GM04504 (cell line): ENCODE measurements at regions not wholly inside any gene's neighbourhood (a gene's known extent, or its start where the extent isn't known, plus 50 kb on each side); places are given as distances from the start of the nearest gene placed in this dataset.
"Not testable (repeated sequence)": the region's sequence is repeated elsewhere in the genome, so short reads cannot be mapped to it uniquely, and the experiment has no call there.

Experiments used
- DNase-seq: peaks from one replicate; pipeline ENCODE4 v3.0.0-alpha.2; 2012; ENCODE audit warnings: low read depth

GRCh38 chr4:11843340-11843739 lies 414.6 kb upstream of the HS3ST1 start:
- DNase-seq, result no peak

DNA sequence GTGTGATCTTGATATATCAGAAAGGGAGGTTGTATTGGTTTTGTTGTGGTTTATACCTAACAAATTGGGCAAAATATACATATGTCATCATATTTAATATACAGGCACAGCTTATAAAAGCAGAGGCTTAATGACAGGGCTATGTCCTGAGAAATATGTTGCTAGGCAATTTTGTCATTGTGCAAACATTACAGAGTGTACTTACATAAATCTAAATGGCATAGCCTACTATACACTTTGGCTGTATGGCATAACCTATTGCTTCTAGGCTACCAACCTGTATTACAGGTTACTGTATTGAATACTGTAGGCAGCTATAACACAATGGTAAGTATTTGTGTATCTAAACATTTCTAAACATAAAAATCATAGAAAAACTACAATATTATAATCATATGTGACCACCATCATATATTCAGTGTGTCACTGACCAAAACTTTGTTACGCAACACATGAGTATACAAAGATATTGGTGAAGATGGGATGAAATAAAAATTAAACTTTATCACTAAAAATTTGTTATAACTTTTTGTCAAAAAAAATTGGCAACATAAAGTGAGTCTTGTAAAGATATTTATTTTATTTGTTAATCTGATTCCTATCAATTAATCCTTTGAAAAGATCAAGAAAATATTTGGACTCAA lies 414.0 kb upstream of the HS3ST1 start:
- no peak for DNase-seq

GRCh38 chr4:11839889-11840288 lies 411.2 kb upstream of the HS3ST1 start:
- no peak for DNase-seq

- DNase-seq, result no peak
Observed at GRCh38 chr4:11831739-11832138, 403.0 kb upstream of the HS3ST1 start.

GRCh38 chr4:11824566-11824965 lies 395.9 kb upstream of the HS3ST1 start:
- no peak for DNase-seq

- DNase-seq, result no peak
Observed at GRCh38 chr4:11821772-11822430, 393.2 kb upstream of the HS3ST1 start.

- DNase-seq, result no peak
Observed at GRCh38 chr4:11817088-11817487, 388.4 kb upstream of the HS3ST1 start.

DNA sequence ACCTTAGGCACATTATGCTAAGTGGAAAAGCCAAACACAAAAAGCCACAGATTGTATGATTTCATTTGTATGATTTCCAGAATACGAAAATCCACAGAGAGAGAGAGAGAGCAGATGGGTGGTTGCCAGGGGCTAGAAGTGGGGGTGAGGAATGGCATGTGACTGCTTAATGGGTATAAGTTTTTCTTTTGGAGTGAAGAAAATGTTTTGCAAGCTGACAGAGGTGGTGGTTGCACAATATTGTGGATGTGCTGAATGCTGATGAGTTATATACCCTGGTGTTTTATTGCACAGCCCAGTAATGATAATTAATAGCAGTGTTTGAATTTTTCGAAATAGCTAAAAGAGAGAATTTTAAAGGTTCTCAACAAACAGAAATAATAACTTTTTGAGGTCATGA lies 386.1 kb upstream of the HS3ST1 start:
- no peak for DNase-seq

DNA sequence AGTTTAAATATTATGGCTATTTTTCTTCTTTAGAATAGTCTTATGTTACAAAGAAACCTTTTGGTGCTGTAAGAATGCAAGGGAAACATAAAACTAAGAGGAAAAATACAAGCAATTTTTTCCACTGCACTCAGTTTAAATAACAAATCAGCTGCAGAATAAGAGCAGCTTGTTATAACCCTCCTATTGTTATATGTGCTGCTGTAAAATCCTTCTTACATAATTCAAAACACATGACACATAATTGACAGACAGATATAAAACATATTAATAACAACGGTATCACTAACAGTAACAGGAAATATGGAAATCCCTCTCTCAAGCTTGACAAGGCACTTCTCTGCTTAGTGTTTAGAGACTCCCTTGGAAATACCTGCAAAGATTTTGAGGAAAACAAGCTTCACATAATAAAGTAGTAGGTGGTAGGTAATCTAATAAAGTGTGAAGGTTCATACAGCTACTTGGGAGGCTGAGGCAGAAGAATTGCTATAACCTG lies 385.3 kb upstream of the HS3ST1 start:
- no peak for DNase-seq

- not testable (repeated sequence) for DNase-seq
Observed at GRCh38 chr4:11811521-11811920, 382.8 kb upstream of the HS3ST1 start.

GRCh38 chr4:11805842-11806241 lies 377.1 kb upstream of the HS3ST1 start:
- no peak for DNase-seq

GRCh38 chr4:11801466-11802446 lies 373.1 kb upstream of the HS3ST1 start:
- DNase-seq, result no peak

GRCh38 chr4:11799196-11799595 lies 370.5 kb upstream of the HS3ST1 start:
- DNase-seq, result no peak

DNA sequence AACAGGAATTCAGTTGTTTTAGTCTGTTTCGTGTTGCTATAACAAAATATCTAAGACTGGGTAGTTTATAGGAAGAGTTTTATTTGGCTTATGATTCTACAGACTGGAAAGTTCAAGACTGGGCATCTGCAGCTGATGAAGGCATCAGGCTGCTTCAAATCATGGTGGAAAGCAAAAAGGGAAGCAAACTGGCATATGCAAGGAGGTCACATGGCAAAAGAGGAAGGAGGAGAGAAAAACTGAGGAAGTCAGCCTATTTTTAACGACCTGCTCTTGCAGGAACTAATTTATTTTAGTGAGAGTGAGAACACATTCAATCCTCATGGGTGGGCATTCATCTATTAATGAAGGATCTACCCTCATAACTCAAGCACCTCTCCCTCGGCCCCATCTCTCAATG lies 363.1 kb upstream of the HS3ST1 start:
- DNase-seq, result no peak

DNA sequence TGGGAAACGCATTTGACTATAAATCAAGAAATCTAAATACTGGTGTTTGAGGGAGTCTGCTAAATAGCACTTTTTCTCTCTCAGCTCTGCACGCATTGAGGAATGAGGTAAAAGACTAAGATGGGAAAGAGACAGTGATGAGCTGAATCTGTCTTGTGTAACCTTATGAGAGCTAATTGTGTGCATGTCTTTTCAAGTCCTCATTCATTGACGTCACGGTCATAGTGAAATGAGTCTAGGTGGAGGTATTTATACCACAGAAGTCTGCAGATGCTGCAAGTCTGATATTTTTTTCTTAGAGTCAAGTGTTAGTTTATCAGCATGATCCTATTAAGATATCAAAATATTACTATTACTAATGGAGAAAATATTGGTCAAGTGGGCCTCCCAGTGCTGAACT lies 361.5 kb upstream of the HS3ST1 start:
- DNase-seq, result no peak

DNA sequence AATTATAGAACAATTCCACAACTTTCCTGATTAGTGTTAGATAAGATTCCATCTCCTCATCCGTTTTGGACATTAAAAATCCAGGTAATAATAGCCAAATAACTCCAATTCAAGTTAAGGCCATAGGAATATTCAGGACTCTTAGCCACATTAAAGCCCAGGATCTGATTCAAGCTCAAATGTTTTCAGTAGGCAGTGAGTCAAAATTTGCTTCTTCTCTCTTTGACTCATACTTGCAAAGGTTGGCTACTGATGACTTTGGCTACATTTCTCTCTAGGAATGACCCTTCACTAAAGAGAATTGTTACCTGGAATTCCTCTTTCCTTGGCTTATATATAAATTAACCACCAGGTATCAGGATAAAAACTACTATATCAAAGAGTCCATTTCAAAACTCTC lies 354.9 kb upstream of the HS3ST1 start:
- DNase-seq, result no peak

DNA sequence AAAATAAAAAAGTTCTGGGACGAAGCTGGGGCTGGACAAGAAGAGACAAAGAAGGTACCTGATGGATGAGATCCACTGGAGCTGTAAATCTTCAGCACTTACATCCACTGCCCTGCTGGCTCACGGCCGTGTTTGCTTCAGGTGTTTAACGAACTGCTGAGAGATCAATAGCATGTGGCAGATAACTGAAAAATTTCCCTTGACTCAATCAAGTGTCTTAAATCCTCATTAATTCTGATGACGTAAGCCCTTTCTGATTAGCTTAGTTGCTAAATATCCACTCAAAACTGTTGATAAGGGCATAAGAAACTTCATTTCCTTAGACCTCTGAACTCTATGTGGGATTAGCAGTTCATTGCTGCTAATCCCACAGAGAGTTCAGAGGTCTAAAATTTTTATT lies 354.2 kb upstream of the HS3ST1 start:
- DNase-seq, result no peak

DNA sequence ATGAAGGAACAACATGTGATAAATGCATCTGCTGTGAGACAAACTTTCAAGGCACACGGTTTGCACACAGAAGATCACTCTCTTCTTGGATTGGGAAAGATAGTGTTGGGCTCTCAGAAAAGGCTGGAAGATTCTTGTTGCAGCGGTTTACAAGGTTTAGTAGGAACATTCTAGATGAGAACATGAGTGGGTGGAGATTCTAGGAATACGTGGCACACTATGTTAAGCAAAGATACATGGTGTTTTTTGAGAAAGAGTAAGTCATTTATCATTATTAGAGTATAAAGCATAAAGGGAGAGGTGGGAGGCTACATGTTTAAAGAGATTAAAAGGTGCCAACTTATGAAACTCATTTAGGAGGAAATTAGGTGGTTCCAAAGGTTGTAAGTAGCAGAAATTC lies 348.8 kb upstream of the HS3ST1 start:
- no peak for DNase-seq

DNA sequence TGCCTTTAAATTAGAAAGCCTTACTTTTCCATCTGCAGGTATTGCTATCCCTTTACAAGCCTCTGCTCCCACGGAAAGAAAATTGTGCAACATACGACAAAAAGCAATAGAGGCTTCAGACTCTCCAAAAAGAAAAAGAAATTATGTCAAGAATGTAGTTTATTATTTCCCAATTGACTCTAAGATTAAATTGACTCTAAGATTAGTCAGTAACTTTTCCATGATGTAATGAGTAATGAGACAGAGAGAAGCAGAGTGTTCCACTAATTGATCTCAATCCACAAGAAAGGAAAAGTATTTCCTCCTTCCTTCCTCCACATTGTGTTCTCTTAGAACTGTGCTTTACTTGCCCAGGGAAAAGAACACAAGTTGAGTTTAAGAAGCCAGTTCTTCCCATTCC lies 345.7 kb upstream of the HS3ST1 start:
- no peak for DNase-seq

DNA sequence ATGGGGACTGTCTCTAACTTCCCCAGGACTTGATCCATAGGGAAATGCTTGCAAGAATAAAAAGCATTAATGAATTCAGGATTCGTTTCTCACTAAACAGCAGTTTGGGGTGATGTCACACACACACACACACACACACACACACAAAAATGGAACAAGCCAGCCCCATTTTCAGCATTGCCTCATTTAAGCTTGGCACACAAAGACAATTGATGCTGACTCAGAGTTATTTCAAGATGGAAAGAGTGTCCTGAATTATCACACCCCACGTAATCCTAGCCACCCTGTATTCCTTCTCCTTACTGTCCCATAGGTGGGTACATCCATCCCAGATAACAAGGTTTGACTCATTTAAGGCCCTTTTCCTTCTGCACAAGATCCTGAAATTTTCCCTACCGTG lies 345.1 kb upstream of the HS3ST1 start:
- DNase-seq, result no peak

DNA sequence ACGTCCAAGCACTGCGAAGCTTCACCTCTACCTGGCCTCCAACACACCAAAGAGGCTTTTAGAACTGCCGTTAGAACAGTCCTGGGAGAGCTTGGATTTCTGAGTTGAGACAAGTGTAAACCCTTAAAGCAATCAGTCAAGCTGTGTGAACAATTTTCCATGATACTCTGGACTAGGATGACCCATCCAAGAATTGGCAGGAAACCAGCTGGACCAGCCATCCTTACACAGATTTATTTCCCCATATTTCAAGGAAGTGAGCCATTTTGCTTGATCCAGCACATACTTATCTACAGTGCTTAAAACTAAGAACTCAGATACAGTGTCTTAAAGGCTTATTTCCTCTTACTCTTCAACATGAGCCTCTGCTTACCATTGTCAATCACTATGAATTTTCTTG lies 340.7 kb upstream of the HS3ST1 start:
- DNase-seq, result no peak

- DNase-seq, result no peak
Observed at GRCh38 chr4:11768251-11768972, 339.7 kb upstream of the HS3ST1 start.
